Endothelial cell of hepatic sinusoid (primary cell): ENCODE measurements at regions not wholly inside any gene's neighbourhood (a gene's known extent, or its start where the extent isn't known, plus 50 kb on each side); places are given as distances from the start of the nearest gene placed in this dataset.
"Not testable (repeated sequence)": the region's sequence is repeated elsewhere in the genome, so short reads cannot be mapped to it uniquely, and the experiment has no call there.

ENCODE experiments used
- in situ Hi-C: cut with HindIII; loops from 2 replicates; pipeline ENCODE4 v1.10.0; 2017; ENCODE audit warnings: low sequenced_read_pairs

DNA sequence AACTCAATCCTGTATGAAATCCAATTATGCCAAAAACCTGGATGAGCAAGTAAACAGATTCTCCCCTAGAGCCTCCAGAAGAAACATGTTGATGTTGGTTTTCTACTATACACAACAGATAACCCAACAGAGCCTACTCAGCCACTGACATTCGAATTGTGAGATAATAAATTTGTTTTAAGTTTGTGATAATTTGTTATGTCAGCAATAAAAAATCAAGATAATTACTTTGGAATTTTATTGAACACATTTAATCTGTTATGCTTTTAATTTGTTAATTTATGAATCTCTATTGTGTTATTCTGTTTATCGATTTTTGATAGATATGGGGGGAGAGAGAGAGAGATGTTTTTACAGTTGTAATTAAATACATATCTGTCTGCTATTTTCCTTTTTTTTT lies 1016.1 kb upstream of the PCDH7 start:
- in situ Hi-C loops, result no loop called here

- in situ Hi-C loops, result no loop called here
Measured at GRCh38 chr4:29708473-29708872, 1011.7 kb upstream of the PCDH7 start.

GRCh38 chr4:29710519-29710918 lies 1009.6 kb upstream of the PCDH7 start:
- in situ Hi-C loops, result no loop called here

DNA sequence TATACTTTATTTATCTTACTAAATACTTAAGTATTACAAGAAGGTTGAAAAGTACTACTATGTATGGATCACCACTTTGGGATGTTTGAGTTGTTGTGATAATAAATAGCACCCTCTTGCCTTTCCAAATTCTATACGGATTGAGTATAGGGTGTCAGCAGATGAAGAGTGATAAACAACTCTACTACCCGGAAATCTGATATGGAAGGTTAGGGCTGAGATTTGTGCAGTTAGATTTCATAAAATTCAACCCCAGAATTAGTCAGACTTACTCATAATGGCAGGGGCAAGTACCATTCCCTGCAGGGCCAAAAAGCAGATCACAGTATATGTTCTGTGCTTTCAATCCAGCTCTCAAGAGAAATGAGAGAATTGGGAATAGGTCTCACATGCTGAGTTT lies 1008.9 kb upstream of the PCDH7 start:
- in situ Hi-C loops, result no loop called here

DNA sequence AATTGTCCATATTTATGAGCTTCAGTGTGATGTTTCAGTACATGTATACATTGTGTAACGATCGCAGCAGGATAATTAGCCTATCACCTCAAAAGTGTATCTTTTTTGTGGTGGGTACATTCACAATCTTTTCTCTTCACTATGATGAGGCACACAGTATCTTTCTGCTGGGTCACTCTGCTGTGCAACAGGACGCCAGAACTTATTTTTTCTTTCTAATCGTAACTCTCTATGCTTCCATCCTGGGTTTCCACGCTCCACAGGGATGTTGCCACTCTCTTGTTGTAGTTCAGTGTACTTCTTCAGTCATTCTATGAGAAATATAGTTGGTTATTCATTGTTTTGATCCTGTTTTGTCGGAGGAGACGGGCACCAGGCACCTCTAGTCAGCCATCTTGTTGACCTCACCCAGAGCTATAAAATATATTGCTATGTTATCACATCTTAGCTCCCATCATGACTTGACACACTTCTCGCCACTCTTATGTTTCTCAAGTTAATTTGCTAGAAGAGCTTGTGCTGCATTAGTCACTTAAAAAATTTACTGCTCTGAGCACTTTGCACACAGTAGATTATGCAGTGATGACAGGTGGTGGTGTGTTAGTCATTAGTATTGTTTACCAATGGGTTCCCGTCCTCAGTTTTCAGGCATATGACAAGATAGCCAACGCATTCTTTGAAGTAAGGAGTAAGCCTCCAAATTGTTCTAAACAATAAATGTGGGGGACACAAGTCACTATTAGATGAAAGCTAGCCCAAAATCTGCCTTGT lies 1002.7 kb upstream of the PCDH7 start:
- in situ Hi-C loops, result no loop called here

GRCh38 chr4:29718136-29718535 lies 1002.0 kb upstream of the PCDH7 start:
- in situ Hi-C loops, result no loop called here

DNA sequence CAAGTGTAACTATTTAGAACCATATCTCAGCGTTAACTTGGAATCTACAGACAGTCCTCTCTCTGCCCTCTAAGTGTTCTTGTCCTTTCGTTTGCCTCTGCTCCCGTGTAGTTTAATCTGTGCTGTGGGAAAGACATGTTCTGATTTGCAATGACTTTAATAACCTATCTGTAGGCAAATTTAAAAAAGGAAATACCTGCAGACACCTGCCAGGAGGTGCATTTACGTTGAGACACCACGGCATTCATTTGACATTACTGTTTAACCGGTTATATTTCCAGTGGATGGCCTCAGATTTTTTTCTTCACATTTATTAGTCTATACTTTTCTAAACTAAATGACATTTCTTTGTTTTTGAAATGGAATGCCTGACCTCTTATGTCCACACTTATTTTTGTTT lies 997.9 kb upstream of the PCDH7 start:
- in situ Hi-C loops, result no loop called here

GRCh38 chr4:29726938-29727337 lies 993.2 kb upstream of the PCDH7 start:
- in situ Hi-C loops, result no loop called here

DNA sequence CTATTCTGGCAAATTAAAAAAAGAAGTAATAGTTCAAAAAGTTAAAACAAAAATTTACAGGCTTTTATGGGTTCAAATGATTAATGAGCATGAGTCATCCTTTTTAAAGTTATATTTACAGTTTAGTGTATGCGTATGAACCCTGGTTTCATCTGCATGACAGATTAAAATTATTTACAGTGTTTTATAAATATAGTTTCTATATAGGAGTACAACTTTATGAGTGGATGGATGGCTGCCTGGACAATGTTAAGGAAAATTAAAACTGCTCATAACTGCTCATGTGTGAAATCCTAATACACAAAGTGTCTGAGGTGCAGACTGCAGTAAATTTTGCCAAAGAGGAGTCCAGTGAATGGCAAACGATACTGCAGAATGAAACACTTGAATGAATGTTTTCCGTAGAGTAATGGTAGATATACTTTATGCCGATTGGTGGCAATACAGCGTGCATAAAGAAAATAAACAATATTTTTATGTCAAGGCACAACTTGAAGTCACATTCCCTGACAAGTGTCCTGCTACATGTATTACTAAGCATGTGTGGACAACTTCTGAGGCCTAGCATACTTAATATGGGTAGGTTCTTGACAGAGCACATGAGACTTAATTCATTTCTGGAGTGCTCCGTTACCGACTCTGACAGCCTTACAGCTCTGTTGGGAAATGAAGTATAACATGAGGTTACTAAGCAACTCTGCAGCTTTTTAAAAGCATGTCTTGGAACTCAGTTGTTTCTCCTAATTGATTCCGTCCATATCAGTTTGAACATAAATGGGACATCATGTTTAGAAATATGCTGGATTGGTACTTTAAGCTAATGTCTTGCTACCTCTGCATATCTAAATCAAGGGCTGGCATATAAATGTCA lies 985.6 kb upstream of the PCDH7 start:
- in situ Hi-C loops, result no loop called here

GRCh38 chr4:29756966-29757365 lies 963.2 kb upstream of the PCDH7 start:
- in situ Hi-C loops, result no loop called here

DNA sequence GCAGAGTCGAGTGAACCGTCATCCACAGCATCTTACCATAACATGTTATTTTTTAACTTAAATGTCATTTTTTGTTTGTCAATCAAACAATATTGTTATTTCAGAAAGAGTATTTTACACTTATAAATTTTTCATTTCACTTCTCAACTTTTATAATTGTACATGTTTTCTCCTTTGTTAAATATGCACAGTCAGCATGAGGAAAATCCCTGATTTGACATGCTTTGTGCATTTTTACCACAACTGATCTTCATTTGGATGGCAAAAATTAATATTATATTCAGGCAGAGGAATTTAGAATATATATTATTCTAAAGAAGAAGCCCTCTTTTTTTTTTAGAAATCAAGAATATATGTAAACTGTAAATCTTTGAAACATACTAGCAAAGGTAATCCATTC lies 958.0 kb upstream of the PCDH7 start:
- in situ Hi-C loops, result no loop called here

- in situ Hi-C loops, result no loop called here
Measured at GRCh38 chr4:29770627-29771026, 949.5 kb upstream of the PCDH7 start.

- in situ Hi-C loops, result not testable (repeated sequence)
Measured at GRCh38 chr4:29788123-29788522, 932.0 kb upstream of the PCDH7 start.

GRCh38 chr4:29805245-29805644 lies 914.9 kb upstream of the PCDH7 start:
- in situ Hi-C loops, result no loop called here

DNA sequence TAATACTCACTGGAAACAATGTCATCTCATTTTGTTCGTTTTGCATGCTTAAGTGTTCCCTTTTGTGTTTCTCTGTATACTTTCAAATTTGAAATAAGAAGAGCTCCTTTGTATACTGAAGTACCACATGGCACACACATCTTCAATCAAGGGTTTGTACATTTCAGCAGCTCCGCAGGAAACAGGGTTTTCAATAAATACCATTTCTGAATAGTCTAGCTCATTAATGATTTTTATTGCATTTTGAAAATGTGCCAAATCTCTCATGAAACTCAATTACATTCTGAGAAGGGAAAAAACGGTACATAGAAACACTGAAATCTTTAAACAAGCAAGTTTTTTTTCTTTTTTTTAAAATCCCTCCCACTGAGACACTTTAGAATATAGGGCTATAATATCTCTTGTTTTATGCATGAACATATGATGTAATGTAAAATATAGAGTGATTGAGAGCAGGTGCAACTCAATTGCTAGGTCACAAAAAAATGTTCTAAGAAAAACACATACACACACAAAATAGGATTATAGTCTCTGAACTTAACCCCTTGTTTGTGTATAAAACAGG lies 914.2 kb upstream of the PCDH7 start:
- in situ Hi-C loops, result no loop called here

DNA sequence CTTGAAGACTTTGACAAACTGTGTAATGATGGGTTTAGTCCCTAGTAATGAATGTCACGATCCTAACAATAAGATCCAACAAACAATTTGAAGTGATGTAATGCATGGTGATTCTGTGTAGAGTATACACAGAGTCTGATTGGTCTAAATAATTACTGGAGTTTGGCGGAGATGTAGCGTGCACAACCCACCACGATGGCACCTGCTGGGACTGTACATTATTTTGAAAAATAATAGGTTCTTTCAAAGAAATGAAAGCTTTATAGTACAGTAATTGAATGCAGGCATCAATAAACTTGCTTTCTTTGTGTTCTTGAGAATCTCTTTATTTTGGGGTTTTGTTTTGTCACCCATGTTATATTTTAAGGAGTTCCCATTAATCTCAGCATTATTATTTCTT lies 902.2 kb upstream of the PCDH7 start:
- in situ Hi-C loops, result no loop called here

DNA sequence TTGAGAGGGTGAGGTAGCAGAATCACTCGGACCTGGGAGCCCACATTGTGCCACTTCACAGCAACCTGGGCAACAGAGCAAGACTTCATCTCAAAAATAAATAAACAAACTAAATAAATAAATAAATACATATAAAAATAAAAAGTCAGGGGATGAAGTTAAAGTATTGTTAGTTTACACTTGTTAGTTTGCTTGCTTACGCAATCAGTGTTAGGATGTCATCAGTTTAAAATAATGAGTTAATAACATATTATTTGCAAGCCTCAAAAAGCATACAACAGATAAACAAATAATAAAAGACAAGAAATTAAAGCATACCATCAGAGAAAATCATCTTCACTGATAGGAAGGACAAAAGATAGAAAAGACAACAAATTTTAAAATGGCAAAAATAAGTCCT lies 891.1 kb upstream of the PCDH7 start:
- in situ Hi-C loops, result no loop called here

DNA sequence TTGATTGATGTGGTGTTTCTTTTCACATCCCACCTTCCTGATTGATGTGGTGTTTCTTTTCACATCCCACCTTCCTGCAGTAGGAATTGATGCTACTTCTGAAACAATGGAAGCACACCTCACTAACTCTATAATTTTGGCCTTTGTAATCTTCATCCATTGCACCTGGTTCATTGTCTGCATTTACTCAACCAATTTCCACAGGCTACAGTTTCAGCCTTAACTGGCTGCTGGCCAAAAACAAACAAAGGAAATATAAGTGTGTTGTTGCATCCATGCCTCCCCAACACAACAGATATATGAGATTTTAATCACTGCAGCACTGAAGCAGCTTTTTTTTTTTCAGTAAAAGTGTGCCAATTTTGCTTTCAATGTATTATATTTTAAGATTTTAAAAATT lies 867.6 kb upstream of the PCDH7 start:
- in situ Hi-C loops, result no loop called here

- in situ Hi-C loops, result no loop called here
Measured at GRCh38 chr4:29853833-29854232, 866.3 kb upstream of the PCDH7 start.

- in situ Hi-C loops, result no loop called here
Measured at GRCh38 chr4:29861307-29861706, 858.9 kb upstream of the PCDH7 start.

DNA sequence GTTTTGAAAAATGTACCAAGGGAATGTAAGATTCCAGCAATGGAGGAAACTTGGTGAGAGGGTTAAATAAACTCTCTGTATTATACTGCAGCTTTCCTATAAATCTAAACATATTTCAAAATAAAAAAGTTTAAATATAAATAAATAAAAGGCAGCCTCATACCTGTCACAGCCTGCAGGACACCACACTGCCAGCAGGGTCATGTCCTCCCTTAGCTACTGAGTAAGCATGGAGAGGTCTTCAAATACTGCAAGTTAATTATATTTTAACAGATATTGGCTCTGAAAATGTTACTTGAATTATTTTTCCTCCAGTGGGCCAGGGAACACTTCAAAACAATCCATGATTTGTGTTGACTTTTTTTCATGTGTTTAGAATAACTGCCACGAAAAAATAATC lies 852.8 kb upstream of the PCDH7 start:
- in situ Hi-C loops, result no loop called here

DNA sequence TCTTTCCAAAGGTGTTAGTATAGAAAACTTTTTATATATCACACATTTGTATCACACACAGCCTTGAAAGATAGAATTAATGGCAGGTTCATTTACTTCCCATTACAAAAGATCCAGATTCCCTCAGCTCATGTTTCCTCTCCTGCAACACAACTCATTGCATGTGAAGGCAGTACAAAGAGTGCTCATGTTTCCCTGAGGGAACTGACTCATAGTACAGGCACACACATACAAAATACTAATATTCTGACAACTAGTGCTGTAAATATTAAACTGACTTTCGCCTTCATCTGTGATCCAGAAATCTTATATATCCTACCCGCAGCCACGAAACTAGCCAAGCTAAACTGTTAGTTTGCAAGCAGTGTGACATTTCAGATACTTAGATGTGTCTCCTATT lies 819.8 kb upstream of the PCDH7 start:
- in situ Hi-C loops, result no loop called here
